ENCODE measurements at regions not wholly inside any gene's neighbourhood (a gene's known extent, or its start where the extent isn't known, plus 50 kb on each side); places are given as distances from the start of the nearest gene placed in this dataset.

GRCh38 chr3:101931081-101931480, 81.8 kb downstream of the NFKBIZ start:
- TF ChIP-seq CTCF (conservative IDR thresholded peaks at IDR 0.05 in 1 of 2, IDR thresholded peaks at IDR 0.05 in 1 of 2; ENCODE audit: low read depth in 1 of 2, low read length in 2 of 2) (no peak), EZH2 (IDR thresholded peaks at IDR 0.05; ENCODE audit: low read length, missing control alignments) (no peak)
- DNase-seq (ENCODE audit: low read depth in 2 of 2) = no peak
- Histone ChIP-seq H3K4me2 (ENCODE audit: extremely low read depth, insufficient read depth, low read length) (no peak overlapping the region), H3K36me3 (ENCODE audit: control insufficient read depth, insufficient read depth, low read length) (no peaks in the 10 kb centered on the region), H3K79me2 (ENCODE audit: control insufficient read depth, insufficient read depth, low read length) (no peaks in the 10 kb centered on the region), H3K4me3 (replicated peaks in 1 of 4; ENCODE audit: control extremely low read depth in 1 of 4, insufficient read depth in 1 of 4, low read depth in 3 of 4, low read length in 4 of 4) (no peak overlapping the region), H2AFZ (ENCODE audit: low read length) (no peak overlapping the region), H3K27me3 (ENCODE audit: control insufficient read depth, insufficient read depth, low read length) (no peaks in the 10 kb centered on the region), H4K20me1 (ENCODE audit: control insufficient read depth, extremely low read depth, insufficient read depth, low read length) (no peaks in the 10 kb centered on the region), H3K27ac (ENCODE audit: insufficient read depth, low read length) (no peak overlapping the region), H3K4me1 (ENCODE audit: control insufficient read depth, extremely low read depth, insufficient read depth, low read length) (peaks cover 2% of the 10 kb centered on the region), H3K9me3 (ENCODE audit: control insufficient read depth, insufficient read depth, low read depth, low read length) (no peaks in the 10 kb centered on the region), H3K9ac (ENCODE audit: insufficient read depth, low read length) (no peak overlapping the region)

GRCh38 chr3:101932326-101933068, 83.2 kb downstream of the NFKBIZ start:
- Histone ChIP-seq H3K9ac (ENCODE audit: insufficient read depth, low read length) (no peak overlapping the region), H3K27ac (ENCODE audit: insufficient read depth, low read length) (no peak overlapping the region), H2AFZ (ENCODE audit: low read length) (peak overlapping the region; percentile 3), H3K79me2 (ENCODE audit: control insufficient read depth, insufficient read depth, low read length) (no peaks in the 10 kb centered on the region), H3K4me2 (ENCODE audit: extremely low read depth, insufficient read depth, low read length) (no peak overlapping the region), H3K36me3 (ENCODE audit: control insufficient read depth, insufficient read depth, low read length) (no peaks in the 10 kb centered on the region), H3K4me3 (replicated peaks in 1 of 4; ENCODE audit: control extremely low read depth in 1 of 4, insufficient read depth in 1 of 4, low read depth in 3 of 4, low read length in 4 of 4) (no peak overlapping the region), H3K4me1 (ENCODE audit: control insufficient read depth, extremely low read depth, insufficient read depth, low read length) (peaks cover 5% of the 10 kb centered on the region), H3K27me3 (ENCODE audit: control insufficient read depth, insufficient read depth, low read length) (no peaks in the 10 kb centered on the region), H3K9me3 (ENCODE audit: control insufficient read depth, insufficient read depth, low read depth, low read length) (no peaks in the 10 kb centered on the region), H4K20me1 (ENCODE audit: control insufficient read depth, extremely low read depth, insufficient read depth, low read length) (no peaks in the 10 kb centered on the region)
- no peak for DNase-seq (ENCODE audit: low read depth in 2 of 2)
- TF ChIP-seq EZH2 (IDR thresholded peaks at IDR 0.05; ENCODE audit: low read length, missing control alignments) (no peak), CTCF (conservative IDR thresholded peaks at IDR 0.05 in 1 of 2, IDR thresholded peaks at IDR 0.05 in 1 of 2; ENCODE audit: low read depth in 1 of 2, low read length in 2 of 2) (no peak)

- Histone ChIP-seq H2AFZ (ENCODE audit: low read length) (peak overlapping the region; percentile 83), H4K20me1 (ENCODE audit: control insufficient read depth, extremely low read depth, insufficient read depth, low read length) (no peaks in the 10 kb centered on the region), H3K79me2 (ENCODE audit: control insufficient read depth, insufficient read depth, low read length) (no peaks in the 10 kb centered on the region), H3K27ac (ENCODE audit: insufficient read depth, low read length) (peak overlapping the region; percentile 79), H3K4me3 (replicated peaks in 1 of 4; ENCODE audit: control extremely low read depth in 1 of 4, insufficient read depth in 1 of 4, low read depth in 3 of 4, low read length in 4 of 4) (no peak overlapping the region), H3K27me3 (ENCODE audit: control insufficient read depth, insufficient read depth, low read length) (no peaks in the 10 kb centered on the region), H3K4me1 (ENCODE audit: control insufficient read depth, extremely low read depth, insufficient read depth, low read length) (peaks cover 18% of the 10 kb centered on the region), H3K9ac (ENCODE audit: insufficient read depth, low read length) (no peak overlapping the region), H3K36me3 (ENCODE audit: control insufficient read depth, insufficient read depth, low read length) (no peaks in the 10 kb centered on the region), H3K9me3 (ENCODE audit: control insufficient read depth, insufficient read depth, low read depth, low read length) (no peaks in the 10 kb centered on the region), H3K4me2 (ENCODE audit: extremely low read depth, insufficient read depth, low read length) (no peak overlapping the region)
- peak; percentile 92 to 95 for DNase-seq (ENCODE audit: low read depth in 2 of 2)
- TF ChIP-seq CTCF (conservative IDR thresholded peaks at IDR 0.05 in 1 of 2, IDR thresholded peaks at IDR 0.05 in 1 of 2; ENCODE audit: low read depth in 1 of 2, low read length in 2 of 2) (no peak), EZH2 (IDR thresholded peaks at IDR 0.05; ENCODE audit: low read length, missing control alignments) (no peak)
Measured at GRCh38 chr3:101936419-101937356, 87.4 kb downstream of the NFKBIZ start.

Measured in fibroblast of lung (primary cell).